Mucosa of descending colon (tissue), 3 donors: ENCODE measurements at regions not wholly inside any gene's neighbourhood (a gene's known extent, or its start where the extent isn't known, plus 50 kb on each side); places are given as distances from the start of the nearest gene placed in this dataset.

Experiments
- ATAC-seq: fragments of 200-7000 bp; cut with Tn5 transposase; one replicate; pipeline ENCODE4 v1.9.1; 2020; ENCODE audit warnings: mild to moderate bottlenecking, moderate library complexity
- DNase-seq, 3 donors: peaks; one replicate each; pipeline ENCODE4 v3.0.0-alpha.2; 2020
- H3K36me3 ChIP-seq: fragments of 200-600 bp; one replicate; pipeline ENCODE4 v1.8.0; 2021; ENCODE audit warnings: low read depth, mild to moderate bottlenecking
- H3K4me1 ChIP-seq: fragments of 200-600 bp; one replicate; pipeline ENCODE4 v1.8.0; 2021; ENCODE audit warnings: low read depth, mild to moderate bottlenecking
- H3K4me3 ChIP-seq: fragments of 200-600 bp; one replicate; pipeline ENCODE4 v1.8.0; 2021; ENCODE audit warnings: mild to moderate bottlenecking
- H3K9me3 ChIP-seq: fragments of 200-600 bp; one replicate; pipeline ENCODE4 v1.8.0; 2021; ENCODE audit warnings: mild to moderate bottlenecking
- CTCF ChIP-seq: fragments of 200-600 bp; IDR thresholded peaks from one replicate; pipeline ENCODE4 v1.8.0; 2022; ENCODE audit warnings: antibody characterized with exemption, mild to moderate bottlenecking
- intact Hi-C, 2 donors: fragments of 100-400 bp; cut with DNase I in 1 of 2; cut with micrococcal nuclease in 1 of 2; formaldehyde crosslinking; loops; one replicate each; pipeline versions ENCODE4 v1.11.0 to v1.11.1; 2022; cut with DNase I, micrococcal nuclease
- donor health status: DM: no; HTN: no; CAD: no; lungs with moderate emphysema.
- donor health status: DM: no; HTN: no; CAD: no.
- donor health status: DM: no; HTN: yes; CAD: no.

DNA sequence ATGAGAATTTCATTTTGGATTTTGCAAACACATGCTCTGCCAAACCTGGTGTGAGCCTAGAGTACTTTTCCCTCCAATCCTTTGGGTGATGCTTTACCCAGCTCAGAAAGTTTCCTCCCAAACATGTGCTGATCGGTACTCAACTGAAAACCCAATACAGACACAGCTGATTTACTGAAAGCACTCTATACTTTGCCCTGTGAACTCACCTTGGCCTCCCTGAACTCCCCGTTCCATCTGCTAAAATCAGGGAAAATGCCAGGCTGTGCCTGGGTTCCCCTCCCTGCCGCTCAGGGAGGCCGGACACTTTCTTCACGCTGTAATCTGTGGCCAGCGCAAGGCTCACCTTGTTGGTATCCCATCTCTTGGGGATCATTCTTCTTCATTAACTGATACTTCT is 391.2 kb downstream of the CBLN2 start:
- intact Hi-C loops = no loop called here
- H3K4me1 ChIP-seq = no peaks in the 10 kb centered on the region
- ATAC-seq = no peak

DNA sequence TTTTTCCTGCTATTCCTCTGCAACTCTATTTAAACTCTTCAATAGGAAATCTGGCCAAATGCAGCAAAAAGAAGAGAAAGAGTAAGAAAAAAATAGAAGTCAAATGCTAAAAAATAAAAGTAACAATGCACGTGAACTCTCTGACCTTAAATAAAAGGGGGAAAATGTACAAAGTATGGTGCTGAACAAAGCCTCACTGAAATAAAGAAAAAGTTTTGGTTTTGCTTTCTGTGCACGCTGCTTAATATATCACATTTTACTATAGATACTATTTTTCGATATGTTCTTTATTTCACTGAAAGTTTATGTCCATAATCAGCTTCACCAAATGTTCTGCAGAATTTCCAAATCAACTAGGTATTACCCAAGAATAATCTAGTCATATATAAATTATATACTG is 396.3 kb downstream of the CBLN2 start:
- DNase-seq (no peak), ATAC-seq (no peak)
- H3K36me3 ChIP-seq = no peaks in the 10 kb centered on the region
- H3K4me1 ChIP-seq = no peaks in the 10 kb centered on the region
- H3K4me3 ChIP-seq = no peak overlapping the region
- H3K9me3 ChIP-seq = no peaks in the 10 kb centered on the region
- no peak for TF ChIP-seq CTCF
- intact Hi-C loops = no loop called here

More for the DNA sequence above, 391.2 kb downstream of the CBLN2 start:
- no peak for TF ChIP-seq CTCF
- H3K9me3 ChIP-seq = no peaks in the 10 kb centered on the region
- DNase-seq = no peak
- H3K36me3 ChIP-seq = no peaks in the 10 kb centered on the region
- no peak overlapping the region for H3K4me3 ChIP-seq

DNA sequence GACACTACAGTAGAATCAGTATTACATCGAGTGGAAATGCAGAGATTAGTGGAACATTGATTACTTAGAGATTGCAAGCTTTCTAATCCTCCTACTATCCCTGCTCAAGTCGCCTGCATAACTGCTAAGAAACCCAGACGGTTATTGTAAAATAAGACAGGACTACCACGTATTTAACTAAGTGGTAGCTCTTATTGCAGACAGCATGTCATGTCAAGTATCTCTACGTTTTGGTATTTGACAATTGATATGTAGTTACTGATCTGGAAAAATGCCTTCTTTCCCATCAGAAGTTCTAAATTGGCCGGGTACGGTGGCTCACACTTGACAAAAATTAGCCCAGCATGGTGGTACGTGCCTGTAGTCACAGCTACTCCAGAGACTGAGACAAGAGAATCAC is 404.1 kb downstream of the CBLN2 start:
- DNase-seq = no peak
- Histone ChIP-seq H3K9me3 (no peaks in the 10 kb centered on the region), H3K4me3 (no peak overlapping the region), H3K36me3 (no peaks in the 10 kb centered on the region), H3K4me1 (no peaks in the 10 kb centered on the region)
- intact Hi-C loops = no loop called here
- TF ChIP-seq CTCF = no peak
- no peak for ATAC-seq

- TF ChIP-seq CTCF = no peak
- ATAC-seq = no peak
- Histone ChIP-seq H3K36me3 (no peaks in the 10 kb centered on the region), H3K9me3 (no peaks in the 10 kb centered on the region), H3K4me1 (no peaks in the 10 kb centered on the region), H3K4me3 (no peak overlapping the region)
- no peak for DNase-seq
- intact Hi-C loops = no loop called here
Measured at GRCh38 chr18:72128649-72129048, 415.5 kb downstream of the CBLN2 start.

- Histone ChIP-seq H3K9me3 (no peaks in the 10 kb centered on the region), H3K36me3 (no peaks in the 10 kb centered on the region), H3K4me1 (no peaks in the 10 kb centered on the region), H3K4me3 (no peak overlapping the region)
- ATAC-seq (no peak), DNase-seq (no peak)
- intact Hi-C loops = no loop called here
- TF ChIP-seq CTCF = no peak
Measured at GRCh38 chr18:72122103-72122502, 422.0 kb downstream of the CBLN2 start.

GRCh38 chr18:72119082-72119481 is 425.1 kb downstream of the CBLN2 start:
- no peak overlapping the region for H3K4me3 ChIP-seq
- intact Hi-C loops = no loop called here
- no peaks in the 10 kb centered on the region for H3K36me3 ChIP-seq
- DNase-seq = no peak
- no peaks in the 10 kb centered on the region for H3K9me3 ChIP-seq
- TF ChIP-seq CTCF = no peak
- ATAC-seq = no peak
- H3K4me1 ChIP-seq = no peaks in the 10 kb centered on the region
